ENCODE measurements at regions not wholly inside any gene's neighbourhood (a gene's known extent, or its start where the extent isn't known, plus 50 kb on each side); places are given as distances from the start of the nearest gene placed in this dataset.
"Not testable (repeated sequence)": the region's sequence is repeated elsewhere in the genome, so short reads cannot be mapped to it uniquely, and the experiment has no call there.

DNA sequence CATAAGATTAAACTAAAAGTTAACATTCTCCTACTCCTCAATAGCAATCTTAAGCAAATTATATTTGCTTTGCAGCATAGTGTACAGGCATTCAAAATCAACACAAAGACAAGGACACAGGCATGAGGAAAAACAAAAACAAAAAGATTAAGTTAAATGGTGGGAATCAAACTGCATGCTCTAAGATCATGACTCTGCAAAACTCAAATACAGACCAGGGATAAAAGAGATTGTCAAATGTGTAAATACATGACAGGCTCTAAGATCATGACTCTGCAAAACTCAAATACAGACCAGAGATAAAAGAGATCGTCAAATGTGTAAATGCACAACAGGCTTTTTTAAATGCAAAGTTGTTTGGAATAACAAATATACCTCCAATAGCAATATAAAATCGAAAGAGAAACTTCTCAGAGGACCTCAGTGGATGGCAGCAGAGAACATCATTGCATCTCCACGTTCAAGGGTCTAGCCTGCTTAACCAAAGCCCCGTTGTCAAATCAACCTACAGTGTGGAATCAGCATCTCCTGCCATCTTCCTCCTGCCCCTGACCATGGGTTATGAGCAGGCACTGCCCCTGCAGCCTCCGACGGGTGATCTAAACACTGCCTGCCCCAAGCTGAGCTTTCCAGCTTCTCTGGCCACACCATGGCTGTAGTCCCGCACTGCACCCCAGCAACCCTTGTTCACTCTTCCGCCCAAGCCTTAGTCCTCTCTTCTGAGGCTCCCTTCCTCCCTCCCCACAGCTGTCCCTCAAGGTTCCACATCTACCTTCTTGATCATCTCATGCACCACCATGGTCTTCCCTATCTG is 446.1 kb downstream of the SOX9 start:
- H3K27ac ChIP-seq: no peak overlapping the region
- no peaks in the 10 kb centered on the region for H3K27me3 ChIP-seq
- DNase-seq (ENCODE audit: extremely low spot score in 2 of 2): no peak
- TF ChIP-seq POLR2A (IDR thresholded peaks at IDR 0.05): no peak
- TF ChIP-seq, protein P1, sequence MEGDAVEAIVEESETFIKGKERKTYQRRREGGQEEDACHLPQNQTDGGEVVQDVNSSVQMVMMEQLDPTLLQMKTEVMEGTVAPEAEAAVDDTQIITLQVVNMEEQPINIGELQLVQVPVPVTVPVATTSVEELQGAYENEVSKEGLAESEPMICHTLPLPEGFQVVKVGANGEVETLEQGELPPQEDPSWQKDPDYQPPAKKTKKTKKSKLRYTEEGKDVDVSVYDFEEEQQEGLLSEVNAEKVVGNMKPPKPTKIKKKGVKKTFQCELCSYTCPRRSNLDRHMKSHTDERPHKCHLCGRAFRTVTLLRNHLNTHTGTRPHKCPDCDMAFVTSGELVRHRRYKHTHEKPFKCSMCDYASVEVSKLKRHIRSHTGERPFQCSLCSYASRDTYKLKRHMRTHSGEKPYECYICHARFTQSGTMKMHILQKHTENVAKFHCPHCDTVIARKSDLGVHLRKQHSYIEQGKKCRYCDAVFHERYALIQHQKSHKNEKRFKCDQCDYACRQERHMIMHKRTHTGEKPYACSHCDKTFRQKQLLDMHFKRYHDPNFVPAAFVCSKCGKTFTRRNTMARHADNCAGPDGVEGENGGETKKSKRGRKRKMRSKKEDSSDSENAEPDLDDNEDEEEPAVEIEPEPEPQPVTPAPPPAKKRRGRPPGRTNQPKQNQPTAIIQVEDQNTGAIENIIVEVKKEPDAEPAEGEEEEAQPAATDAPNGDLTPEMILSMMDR (IDR thresholded peaks at IDR 0.05): no peak
- no peak for TF ChIP-seq POLR2AphosphoS5 (IDR thresholded peaks at IDR 0.05; ENCODE audit: insufficient read depth in 1 of 2, low read depth in 1 of 2)
- H3K9me3 ChIP-seq: no peaks in the 10 kb centered on the region
- no peak overlapping the region for H3K4me3 ChIP-seq
- intact Hi-C loops (cut with DNase I): no loop called here
- no peaks in the 10 kb centered on the region for H3K36me3 ChIP-seq
- H3K4me1 ChIP-seq: no peaks in the 10 kb centered on the region

DNA sequence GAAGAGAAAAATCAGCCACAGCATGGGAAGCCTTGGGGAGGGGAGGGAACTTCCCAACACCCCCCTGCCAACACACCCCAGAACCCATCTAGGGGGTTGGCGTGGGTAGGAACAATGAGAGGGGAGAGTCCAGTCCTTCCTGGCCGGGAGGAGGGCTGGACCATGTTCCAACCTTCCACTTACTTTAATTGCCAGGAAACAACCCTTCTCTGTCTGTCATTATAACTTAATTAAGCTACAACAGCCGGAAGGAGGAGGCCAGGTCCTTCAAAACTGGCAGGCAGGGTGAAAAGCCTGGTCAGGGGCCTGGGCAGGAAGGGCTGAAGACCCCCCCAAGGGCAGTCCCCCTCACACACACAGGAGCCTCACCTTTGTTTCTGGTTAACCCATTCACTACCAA is 447.0 kb downstream of the SOX9 start:
- intact Hi-C loops (cut with DNase I): no loop called here
- no peak for DNase-seq (ENCODE audit: extremely low spot score in 2 of 2)
- H3K27me3 ChIP-seq: no peaks in the 10 kb centered on the region
- H3K9me3 ChIP-seq: no peaks in the 10 kb centered on the region
- H3K27ac ChIP-seq: no peak overlapping the region
- no peak overlapping the region for H3K4me3 ChIP-seq
- no peak for TF ChIP-seq POLR2A (IDR thresholded peaks at IDR 0.05)
- no peaks in the 10 kb centered on the region for H3K4me1 ChIP-seq
- no peaks in the 10 kb centered on the region for H3K36me3 ChIP-seq

DNA sequence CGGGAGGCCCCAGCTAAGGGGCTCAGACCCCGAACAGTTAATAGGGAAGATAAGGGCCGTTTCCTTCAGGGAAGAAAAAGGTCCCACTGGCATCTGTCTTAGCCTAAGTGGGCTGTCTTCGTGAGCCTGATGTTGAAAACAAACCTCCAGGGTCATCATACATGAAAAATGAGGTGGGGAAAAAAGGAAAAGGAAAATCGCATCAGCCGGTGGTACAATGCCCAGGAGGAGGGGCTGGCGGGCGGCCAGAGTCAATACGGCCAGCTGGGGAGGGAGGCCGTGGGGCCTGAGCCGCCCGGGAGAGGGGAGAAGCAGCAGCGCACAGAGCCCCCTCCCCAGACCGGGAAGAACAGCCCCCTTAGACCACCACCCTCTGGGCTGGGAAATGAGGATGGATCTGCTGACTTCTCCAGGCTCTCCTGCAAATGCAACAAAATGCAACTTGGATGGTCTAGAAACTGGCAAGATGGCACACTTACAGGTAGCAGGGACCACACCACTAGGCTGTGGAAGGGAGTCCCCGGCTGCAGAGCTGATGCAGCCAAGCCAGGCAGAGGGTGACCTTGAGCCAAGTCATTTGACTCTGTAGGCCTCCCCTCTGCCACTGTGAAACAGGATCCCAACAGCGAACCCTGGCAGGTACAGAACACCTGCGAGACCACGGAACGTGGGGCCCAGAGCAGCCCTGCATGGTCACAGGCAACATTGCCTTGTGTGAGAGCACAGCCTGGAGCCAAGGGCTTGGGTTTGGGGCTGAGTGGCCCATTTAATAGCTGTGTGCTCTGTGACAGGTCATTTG is 448.5 kb downstream of the SOX9 start:
- Histone ChIP-seq H3K4me1 (no peaks in the 10 kb centered on the region), H3K36me3 (no peaks in the 10 kb centered on the region), H3K27me3 (no peaks in the 10 kb centered on the region), H3K4me3 (no peak overlapping the region), H3K9me3 (no peaks in the 10 kb centered on the region), H3K27ac (no peak overlapping the region)
- intact Hi-C loops (cut with DNase I): no loop called here
- no peak for DNase-seq (ENCODE audit: extremely low spot score in 2 of 2)
- TF ChIP-seq, protein P1 (IDR thresholded peaks at IDR 0.05): no peak
- TF ChIP-seq POLR2A (IDR thresholded peaks at IDR 0.05) (no peak), POLR2AphosphoS5 (IDR thresholded peaks at IDR 0.05; ENCODE audit: insufficient read depth in 1 of 2, low read depth in 1 of 2) (no peak)

DNA sequence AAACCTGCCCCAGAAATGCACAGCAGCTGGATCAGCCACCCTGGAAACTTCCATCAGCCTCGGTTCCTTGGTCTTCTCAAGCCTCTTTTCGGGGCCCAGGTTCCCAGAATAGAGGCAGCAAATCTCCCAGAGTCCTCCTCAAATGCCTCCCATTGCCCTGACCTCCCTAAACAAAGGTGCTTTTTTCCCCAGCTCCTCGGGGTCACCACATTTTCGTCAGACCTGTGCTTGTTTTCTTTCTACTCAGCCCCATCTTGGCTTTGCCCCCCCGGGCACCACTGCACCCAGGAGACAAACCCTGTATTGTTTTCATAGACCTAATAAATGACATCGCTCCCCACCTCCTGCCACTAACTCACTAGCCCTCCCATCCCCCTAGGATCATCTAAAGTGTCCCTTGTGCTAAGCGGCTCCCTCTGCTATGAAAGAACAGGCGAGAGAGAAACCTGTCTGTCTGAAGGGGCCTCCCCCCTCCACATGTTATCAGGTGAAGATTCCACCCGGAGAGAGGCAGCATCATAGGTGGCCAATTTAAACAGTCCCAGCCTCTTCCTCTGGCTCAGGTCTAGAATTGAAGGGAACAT is 451.1 kb downstream of the SOX9 start:
- Histone ChIP-seq H3K9me3 (no peaks in the 10 kb centered on the region), H3K36me3 (no peaks in the 10 kb centered on the region), H3K4me1 (no peaks in the 10 kb centered on the region), H3K4me3 (no peak overlapping the region), H3K27ac (no peak overlapping the region), H3K27me3 (no peaks in the 10 kb centered on the region)
- no peak for DNase-seq (ENCODE audit: extremely low spot score in 2 of 2)
- intact Hi-C loops (cut with DNase I): no loop called here
- TF ChIP-seq, protein P1 (IDR thresholded peaks at IDR 0.05): no peak
- TF ChIP-seq POLR2A (IDR thresholded peaks at IDR 0.05) (no peak), POLR2AphosphoS5 (IDR thresholded peaks at IDR 0.05; ENCODE audit: insufficient read depth in 1 of 2, low read depth in 1 of 2) (no peak)

DNA sequence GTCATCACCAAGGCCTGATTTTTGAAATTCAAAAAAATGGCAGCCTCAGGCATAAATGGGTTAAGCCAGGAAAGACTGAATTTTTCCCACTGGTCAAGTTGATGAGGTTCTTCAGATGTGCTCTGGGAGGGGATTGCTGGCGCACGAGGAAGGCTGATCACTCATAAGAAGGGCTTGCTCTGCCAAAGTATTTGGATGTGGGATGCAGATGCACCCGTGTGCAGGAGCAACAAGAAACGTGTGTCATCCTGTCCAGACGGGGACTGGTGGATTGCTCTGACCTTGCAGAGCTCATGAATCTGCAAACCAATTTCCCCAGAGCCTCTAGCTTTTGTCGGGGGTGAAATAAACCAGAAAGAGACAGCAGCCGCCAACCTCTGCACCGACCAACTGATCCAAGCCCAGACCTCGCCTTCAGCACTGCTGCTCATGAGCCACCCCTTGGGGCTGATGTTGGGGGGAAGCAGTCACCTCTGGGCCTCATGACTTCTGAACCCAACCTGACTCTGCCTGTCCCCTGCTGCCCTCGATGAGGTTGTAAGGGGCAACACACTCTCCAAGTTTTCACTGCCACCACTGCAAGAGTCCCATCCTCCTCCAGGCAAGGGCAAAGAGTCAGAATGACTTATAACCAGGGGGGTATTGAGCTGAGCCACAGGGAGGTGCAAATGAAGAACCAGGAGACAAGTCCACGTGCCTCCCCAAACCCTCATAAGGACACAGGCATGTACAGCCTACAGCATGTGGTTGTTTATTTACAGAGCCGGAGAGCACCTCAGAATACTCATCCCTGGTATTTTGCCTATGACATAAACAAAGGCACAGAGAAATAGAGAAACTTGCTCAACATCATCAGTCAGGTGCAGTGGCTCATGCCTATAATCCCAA is 452.0 kb downstream of the SOX9 start:
- no peaks in the 10 kb centered on the region for H3K4me1 ChIP-seq
- H3K27me3 ChIP-seq: no peaks in the 10 kb centered on the region
- no peaks in the 10 kb centered on the region for H3K36me3 ChIP-seq
- H3K27ac ChIP-seq: no peak overlapping the region
- no peak overlapping the region for H3K4me3 ChIP-seq
- intact Hi-C loops (cut with DNase I): no loop called here
- no peaks in the 10 kb centered on the region for H3K9me3 ChIP-seq
- TF ChIP-seq, protein P1 (IDR thresholded peaks at IDR 0.05): no peak
- TF ChIP-seq POLR2AphosphoS5 (IDR thresholded peaks at IDR 0.05; ENCODE audit: insufficient read depth in 1 of 2, low read depth in 1 of 2) (no peak), POLR2A (IDR thresholded peaks at IDR 0.05) (no peak)
- DNase-seq (ENCODE audit: extremely low spot score in 2 of 2): no peak

DNA sequence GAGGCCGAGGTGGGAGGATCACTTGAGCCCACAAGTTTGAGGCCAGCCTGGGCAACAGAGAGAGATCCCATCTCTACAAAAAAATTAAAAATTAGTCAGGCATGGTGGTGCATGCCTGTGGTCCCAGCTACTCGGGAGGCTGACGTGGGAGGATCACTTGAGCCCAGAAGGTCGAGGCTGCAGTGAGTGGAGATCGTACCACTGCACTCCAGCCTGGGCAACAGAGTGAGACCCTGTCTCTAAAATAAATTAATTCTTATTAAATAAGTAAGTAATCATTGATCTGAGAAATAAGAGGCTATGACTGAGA is 452.6 kb downstream of the SOX9 start:
- H3K4me3 ChIP-seq; H3K27ac ChIP-seq; H3K4me1 ChIP-seq; H3K27me3 ChIP-seq; H3K36me3 ChIP-seq; intact Hi-C loops (cut with DNase I); H3K9me3 ChIP-seq; DNase-seq (ENCODE audit: extremely low spot score in 2 of 2): not testable (repeated sequence)

All from vagina (tissue), 2 donors.